Parathyroid adenoma (tissue), 2 donors: ENCODE measurements at regions not wholly inside any gene's neighbourhood (a gene's known extent, or its start where the extent isn't known, plus 50 kb on each side); places are given as distances from the start of the nearest gene placed in this dataset.

ENCODE experiments used
- H2AFZ ChIP-seq: fragments of 300-600 bp; sonication (generic); one replicate; pipeline ENCODE4 v1.7.0; 2017; ENCODE audit warnings: antibody characterized with exemption, mild to moderate bottlenecking
- H3K27ac ChIP-seq: fragments of 300-600 bp; sonication (generic); one replicate; pipeline ENCODE4 v1.7.0; 2017
- H3K27me3 ChIP-seq: fragments of 300-600 bp; sonication (generic); one replicate; pipeline ENCODE4 v1.7.0; 2017; ENCODE audit warnings: low read length; ENCODE audit not compliant: control insufficient read depth, insufficient read depth
- H3K36me3 ChIP-seq: fragments of 300-600 bp; sonication (generic); one replicate; pipeline ENCODE4 v1.7.0; 2017; ENCODE audit warnings: low read length; ENCODE audit not compliant: control insufficient read depth, insufficient read depth
- H3K4me1 ChIP-seq: fragments of 300-600 bp; sonication (generic); one replicate; pipeline ENCODE4 v1.7.0; 2017; ENCODE audit warnings: control low read depth
- H3K4me2 ChIP-seq: fragments of 300-600 bp; sonication (generic); one replicate; pipeline ENCODE4 v1.7.0; 2017; ENCODE audit warnings: low read length
- H3K4me3 ChIP-seq: fragments of 300-600 bp; sonication (generic); one replicate; pipeline ENCODE4 v1.7.0; 2017; ENCODE audit warnings: low read depth, low read length
- H3K79me2 ChIP-seq: fragments of 300-600 bp; sonication (generic); one replicate; pipeline ENCODE4 v1.7.0; 2017; ENCODE audit warnings: control low read depth
- H3K9ac ChIP-seq: fragments of 300-600 bp; sonication (generic); one replicate; pipeline ENCODE4 v1.7.0; 2017; ENCODE audit warnings: mild to moderate bottlenecking
- H3K9me3 ChIP-seq: fragments of 300-600 bp; sonication (generic); one replicate; pipeline ENCODE4 v1.7.0; 2017; ENCODE audit warnings: low read length; ENCODE audit not compliant: control insufficient read depth
- TF ChIP-seq, protein P1 (sequence below): fragments of 300-600 bp; sonication (generic); IDR thresholded peaks from one replicate; pipeline ENCODE4 v1.7.0; 2017; ENCODE audit warnings: antibody characterized with exemption, mild to moderate bottlenecking
- donor health status: primary hyperparathyroidism.

DNA sequence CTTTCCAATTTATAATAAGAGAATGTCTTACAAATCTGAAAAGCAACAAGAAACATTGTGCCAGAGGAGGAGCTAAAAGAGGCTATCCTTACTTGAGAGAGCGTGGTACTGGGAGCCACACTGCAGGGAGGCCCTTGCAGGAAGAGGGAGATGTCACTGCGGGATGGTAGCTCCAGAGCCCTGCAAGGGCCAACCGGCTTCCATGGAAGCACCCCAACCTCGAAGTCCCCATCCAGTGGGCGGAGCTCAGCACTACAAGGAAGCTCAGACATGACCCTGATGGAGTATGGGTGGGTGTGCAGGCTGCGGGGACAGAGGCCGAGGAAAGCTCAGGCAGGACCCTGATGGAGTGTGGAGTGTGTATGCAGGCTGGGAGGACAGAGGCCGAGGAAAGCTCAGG lies 57.8 kb upstream of the RPS6KA2 start:
- Histone ChIP-seq H3K9ac (no peak overlapping the region), H3K4me3 (no peak overlapping the region), H3K27me3 (no peaks in the 10 kb centered on the region), H3K4me2 (no peak overlapping the region), H3K36me3 (no peaks in the 10 kb centered on the region), H2AFZ (no peak overlapping the region), H3K27ac (no peak overlapping the region), H3K79me2 (no peaks in the 10 kb centered on the region), H3K9me3 (no peaks in the 10 kb centered on the region), H3K4me1 (no peaks in the 10 kb centered on the region)
- TF ChIP-seq, protein P1, sequence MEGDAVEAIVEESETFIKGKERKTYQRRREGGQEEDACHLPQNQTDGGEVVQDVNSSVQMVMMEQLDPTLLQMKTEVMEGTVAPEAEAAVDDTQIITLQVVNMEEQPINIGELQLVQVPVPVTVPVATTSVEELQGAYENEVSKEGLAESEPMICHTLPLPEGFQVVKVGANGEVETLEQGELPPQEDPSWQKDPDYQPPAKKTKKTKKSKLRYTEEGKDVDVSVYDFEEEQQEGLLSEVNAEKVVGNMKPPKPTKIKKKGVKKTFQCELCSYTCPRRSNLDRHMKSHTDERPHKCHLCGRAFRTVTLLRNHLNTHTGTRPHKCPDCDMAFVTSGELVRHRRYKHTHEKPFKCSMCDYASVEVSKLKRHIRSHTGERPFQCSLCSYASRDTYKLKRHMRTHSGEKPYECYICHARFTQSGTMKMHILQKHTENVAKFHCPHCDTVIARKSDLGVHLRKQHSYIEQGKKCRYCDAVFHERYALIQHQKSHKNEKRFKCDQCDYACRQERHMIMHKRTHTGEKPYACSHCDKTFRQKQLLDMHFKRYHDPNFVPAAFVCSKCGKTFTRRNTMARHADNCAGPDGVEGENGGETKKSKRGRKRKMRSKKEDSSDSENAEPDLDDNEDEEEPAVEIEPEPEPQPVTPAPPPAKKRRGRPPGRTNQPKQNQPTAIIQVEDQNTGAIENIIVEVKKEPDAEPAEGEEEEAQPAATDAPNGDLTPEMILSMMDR = no peak

DNA sequence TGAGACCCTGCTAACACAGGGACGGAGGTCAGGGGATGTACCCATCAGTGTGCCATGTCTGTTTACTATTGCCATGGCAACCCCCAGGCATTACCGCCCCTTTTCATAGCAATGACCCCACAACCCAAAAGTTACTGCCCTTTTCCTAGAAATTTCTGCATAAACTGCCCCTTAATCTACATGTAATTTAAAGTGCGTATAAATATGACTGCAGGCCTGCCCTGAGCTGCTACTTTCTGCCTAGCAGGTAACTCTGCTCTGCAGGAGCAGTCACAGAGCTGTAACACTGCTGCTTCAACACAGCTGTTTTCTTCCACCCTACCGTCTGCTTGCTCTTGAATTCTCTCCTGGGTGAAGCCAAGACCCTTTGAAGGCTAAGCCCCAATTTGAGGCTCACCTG lies 57.1 kb upstream of the RPS6KA2 start:
- Histone ChIP-seq H3K4me1 (no peaks in the 10 kb centered on the region), H3K27ac (no peak overlapping the region), H3K4me3 (no peak overlapping the region), H2AFZ (no peak overlapping the region), H3K4me2 (no peak overlapping the region), H3K27me3 (no peaks in the 10 kb centered on the region), H3K79me2 (no peaks in the 10 kb centered on the region), H3K9me3 (no peaks in the 10 kb centered on the region), H3K36me3 (no peaks in the 10 kb centered on the region), H3K9ac (no peak overlapping the region)
- TF ChIP-seq, protein P1 = no peak

DNA sequence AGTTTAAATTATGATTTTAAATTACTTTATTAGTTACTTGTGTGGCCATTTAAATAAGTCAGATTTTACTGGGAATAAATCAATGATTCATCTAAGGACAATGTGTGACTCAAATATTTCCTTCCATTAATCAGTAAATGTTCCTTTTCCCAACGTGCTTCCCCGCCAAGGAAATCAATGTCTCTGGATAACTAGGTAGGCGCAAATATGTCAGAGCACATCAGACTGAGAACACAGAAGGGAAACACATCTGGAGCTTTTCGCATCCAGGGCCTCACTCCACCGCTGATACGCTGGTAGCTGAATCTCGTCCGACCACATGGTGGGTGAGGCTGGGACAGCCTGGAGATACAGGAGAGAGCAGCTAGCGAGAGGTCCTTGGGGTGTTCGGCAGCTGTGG lies 56.4 kb upstream of the RPS6KA2 start:
- Histone ChIP-seq H3K9ac (no peak overlapping the region), H3K9me3 (no peaks in the 10 kb centered on the region), H3K4me2 (no peak overlapping the region), H3K4me3 (no peak overlapping the region), H3K4me1 (no peaks in the 10 kb centered on the region), H2AFZ (no peak overlapping the region), H3K27me3 (no peaks in the 10 kb centered on the region), H3K27ac (no peak overlapping the region), H3K79me2 (no peaks in the 10 kb centered on the region), H3K36me3 (no peaks in the 10 kb centered on the region)
- TF ChIP-seq, protein P1 = no peak

DNA sequence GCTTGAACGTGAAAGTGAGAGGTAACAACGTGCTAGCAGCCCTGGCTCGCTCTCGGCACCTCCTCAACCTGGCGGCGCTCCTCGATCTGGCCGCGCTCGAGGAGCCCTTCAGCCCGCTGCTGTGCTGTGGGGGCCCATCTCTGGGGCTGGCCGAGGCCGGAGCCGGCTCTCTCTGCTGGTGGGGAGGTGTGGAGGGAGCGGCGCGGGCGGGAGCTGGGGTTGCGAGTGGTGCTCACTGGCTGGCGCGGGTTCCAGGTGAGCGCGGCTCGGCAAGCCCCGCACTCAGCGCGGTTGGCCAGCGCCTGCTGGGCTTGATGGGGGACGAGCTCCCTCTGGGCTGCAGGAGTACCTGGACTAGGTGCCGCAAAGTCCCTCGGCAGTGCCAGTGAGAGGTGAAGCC lies 52.5 kb upstream of the RPS6KA2 start:
- no peak overlapping the region for H3K4me3 ChIP-seq
- no peaks in the 10 kb centered on the region for H3K9me3 ChIP-seq
- H2AFZ ChIP-seq = no peak overlapping the region
- H3K27ac ChIP-seq = no peak overlapping the region
- no peaks in the 10 kb centered on the region for H3K79me2 ChIP-seq
- H3K27me3 ChIP-seq = no peaks in the 10 kb centered on the region
- H3K36me3 ChIP-seq = no peaks in the 10 kb centered on the region
- TF ChIP-seq, protein P1 = no peak
- H3K4me2 ChIP-seq = no peak overlapping the region
- no peak overlapping the region for H3K9ac ChIP-seq
- no peaks in the 10 kb centered on the region for H3K4me1 ChIP-seq

DNA sequence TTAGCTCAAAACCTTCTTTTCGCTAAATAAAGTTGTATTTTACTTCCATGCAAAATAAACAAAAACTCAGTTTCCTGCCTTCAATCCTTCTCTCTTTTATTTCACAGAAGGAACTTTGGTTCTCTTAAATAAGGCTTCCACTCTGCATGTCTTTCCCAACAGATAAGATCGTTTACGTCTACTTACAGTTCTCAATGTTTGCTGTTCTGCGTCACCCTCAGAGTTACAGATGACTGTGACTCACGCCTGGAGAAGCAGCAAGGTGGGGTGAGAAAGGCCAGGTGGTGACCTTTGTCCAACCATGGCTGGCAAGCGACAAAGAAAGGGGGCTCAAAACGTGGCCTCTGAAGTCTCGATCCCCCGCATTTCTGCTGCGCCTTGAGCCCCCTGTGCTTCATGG lies 51.4 kb upstream of the RPS6KA2 start:
- TF ChIP-seq, protein P1 = no peak
- Histone ChIP-seq H3K27me3 (no peaks in the 10 kb centered on the region), H3K27ac (no peak overlapping the region), H3K4me1 (no peaks in the 10 kb centered on the region), H3K9ac (no peak overlapping the region), H3K9me3 (no peaks in the 10 kb centered on the region), H3K4me2 (no peak overlapping the region), H3K36me3 (no peaks in the 10 kb centered on the region), H2AFZ (no peak overlapping the region), H3K4me3 (no peak overlapping the region), H3K79me2 (no peaks in the 10 kb centered on the region)
